ENCODE measurements at regions not wholly inside any gene's neighbourhood (a gene's known extent, or its start where the extent isn't known, plus 50 kb on each side); places are given as distances from the start of the nearest gene placed in this dataset.

DNA sequence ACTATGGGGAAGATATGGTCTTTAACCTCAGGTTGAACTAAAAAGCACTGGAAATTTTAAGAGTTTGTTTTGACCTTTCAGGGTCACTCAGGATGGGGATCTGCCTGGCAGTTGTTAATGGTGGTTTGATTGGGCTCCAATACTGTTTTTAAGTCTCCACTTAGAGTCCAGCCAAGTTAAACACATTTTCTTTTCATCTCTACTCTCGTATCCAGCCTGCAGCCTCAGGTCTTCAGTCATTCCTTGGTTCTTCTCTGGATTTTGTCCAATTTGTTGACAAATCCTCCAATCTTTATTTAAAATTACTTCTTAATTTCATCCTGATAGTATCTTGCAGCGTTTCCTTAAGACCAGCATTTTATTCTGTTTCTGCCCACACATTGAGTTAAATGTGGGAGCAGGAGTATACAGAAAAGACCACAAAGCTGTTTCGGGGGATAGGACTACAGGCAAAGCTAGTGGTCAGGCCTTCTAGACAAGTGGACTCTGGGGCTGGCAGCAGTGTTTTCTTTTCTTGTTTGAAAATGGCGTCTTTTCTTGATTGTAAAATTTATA, 133.2 kb upstream of the INHBA start:
- TF ChIP-seq POLR2A (IDR thresholded peaks at IDR 0.05), result no peak
- TF ChIP-seq, protein P1, sequence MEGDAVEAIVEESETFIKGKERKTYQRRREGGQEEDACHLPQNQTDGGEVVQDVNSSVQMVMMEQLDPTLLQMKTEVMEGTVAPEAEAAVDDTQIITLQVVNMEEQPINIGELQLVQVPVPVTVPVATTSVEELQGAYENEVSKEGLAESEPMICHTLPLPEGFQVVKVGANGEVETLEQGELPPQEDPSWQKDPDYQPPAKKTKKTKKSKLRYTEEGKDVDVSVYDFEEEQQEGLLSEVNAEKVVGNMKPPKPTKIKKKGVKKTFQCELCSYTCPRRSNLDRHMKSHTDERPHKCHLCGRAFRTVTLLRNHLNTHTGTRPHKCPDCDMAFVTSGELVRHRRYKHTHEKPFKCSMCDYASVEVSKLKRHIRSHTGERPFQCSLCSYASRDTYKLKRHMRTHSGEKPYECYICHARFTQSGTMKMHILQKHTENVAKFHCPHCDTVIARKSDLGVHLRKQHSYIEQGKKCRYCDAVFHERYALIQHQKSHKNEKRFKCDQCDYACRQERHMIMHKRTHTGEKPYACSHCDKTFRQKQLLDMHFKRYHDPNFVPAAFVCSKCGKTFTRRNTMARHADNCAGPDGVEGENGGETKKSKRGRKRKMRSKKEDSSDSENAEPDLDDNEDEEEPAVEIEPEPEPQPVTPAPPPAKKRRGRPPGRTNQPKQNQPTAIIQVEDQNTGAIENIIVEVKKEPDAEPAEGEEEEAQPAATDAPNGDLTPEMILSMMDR (IDR thresholded peaks at IDR 0.05), result no peak
